ENCODE measurements at regions not wholly inside any gene's neighbourhood (a gene's known extent, or its start where the extent isn't known, plus 50 kb on each side); places are given as distances from the start of the nearest gene placed in this dataset.
"Not testable (repeated sequence)": the region's sequence is repeated elsewhere in the genome, so short reads cannot be mapped to it uniquely, and the experiment has no call there.

- no peak for DNase-seq
- 32 to 47% methylated on average over 1 of the region's 1 CpG for WGBS, 2 donors
- H3K4me3 ChIP-seq: no peak overlapping the region
- H3K36me3 ChIP-seq (ENCODE audit: low read depth, missing control alignments): no peaks in the 10 kb centered on the region
- no peak overlapping the region for H3K27ac ChIP-seq
- TF ChIP-seq POLR2A (IDR thresholded peaks at IDR 0.05) (no peak), CTCF (IDR thresholded peaks at IDR 0.05) (no peak)
- no peaks in the 10 kb centered on the region for H3K27me3 ChIP-seq
- H3K4me1 ChIP-seq: no peaks in the 10 kb centered on the region
- no peaks in the 10 kb centered on the region for H3K9me3 ChIP-seq
- intact Hi-C loops (cut with DNase I; ENCODE audit: low total_unique reads): no loop called here
Observed at GRCh38 chr11:82034527-82034926, 699.1 kb downstream of the FAM181B start.

GRCh38 chr11:82027335-82027734 lies 706.3 kb downstream of the FAM181B start:
- 91% methylated on average over 9 of the region's 9 CpGs for WGBS, 2 donors

GRCh38 chr11:82024760-82025159 lies 708.9 kb downstream of the FAM181B start:
- Histone ChIP-seq H3K4me1 (no peaks in the 10 kb centered on the region), H3K4me3 (no peak overlapping the region), H3K27ac (no peak overlapping the region), H3K36me3 (ENCODE audit: low read depth, missing control alignments) (no peaks in the 10 kb centered on the region), H3K9me3 (no peaks in the 10 kb centered on the region), H3K27me3 (no peaks in the 10 kb centered on the region)
- intact Hi-C loops (cut with DNase I; ENCODE audit: low total_unique reads): no loop called here
- DNase-seq: no peak
- WGBS, 2 donors: 87 to 89% methylated on average over 1 of the region's 1 CpG
- TF ChIP-seq CTCF (IDR thresholded peaks at IDR 0.05) (no peak), POLR2A (IDR thresholded peaks at IDR 0.05) (no peak)

More at GRCh38 chr11:82027335-82027734, 706.3 kb downstream of the FAM181B start:
- H3K4me1 ChIP-seq; H3K9me3 ChIP-seq; intact Hi-C loops (cut with DNase I; ENCODE audit: low total_unique reads); H3K27me3 ChIP-seq; H3K4me3 ChIP-seq; DNase-seq; H3K36me3 ChIP-seq (ENCODE audit: low read depth, missing control alignments); H3K27ac ChIP-seq: not testable (repeated sequence)

- H3K36me3 ChIP-seq (ENCODE audit: low read depth, missing control alignments): no peaks in the 10 kb centered on the region
- TF ChIP-seq POLR2A (IDR thresholded peaks at IDR 0.05): no peak
- TF ChIP-seq CTCF (IDR thresholded peaks at IDR 0.05): no peak
- intact Hi-C loops (cut with DNase I; ENCODE audit: low total_unique reads): no loop called here
- no peaks in the 10 kb centered on the region for H3K27me3 ChIP-seq
- no peaks in the 10 kb centered on the region for H3K4me1 ChIP-seq
- H3K4me3 ChIP-seq: no peak overlapping the region
- no peak for DNase-seq
- WGBS, 2 donors: 63 to 72% methylated on average over 3 of the region's 3 CpGs
- H3K27ac ChIP-seq: no peak overlapping the region
- no peaks in the 10 kb centered on the region for H3K9me3 ChIP-seq
Observed at GRCh38 chr11:82012276-82012675, 721.4 kb downstream of the FAM181B start.

- Histone ChIP-seq H3K4me3 (no peak overlapping the region), H3K4me1 (no peaks in the 10 kb centered on the region), H3K36me3 (ENCODE audit: low read depth, missing control alignments) (no peaks in the 10 kb centered on the region), H3K27ac (no peak overlapping the region), H3K9me3 (no peaks in the 10 kb centered on the region), H3K27me3 (no peaks in the 10 kb centered on the region)
- DNase-seq: no peak
- 75 to 84% methylated on average over 2 of the region's 2 CpGs for WGBS, 2 donors
- TF ChIP-seq CTCF (IDR thresholded peaks at IDR 0.05) (no peak), POLR2A (IDR thresholded peaks at IDR 0.05) (no peak)
- intact Hi-C loops (cut with DNase I; ENCODE audit: low total_unique reads): no loop called here
Observed at GRCh38 chr11:82009133-82009532, 724.5 kb downstream of the FAM181B start.
